ENCODE measurements at regions not wholly inside any gene's neighbourhood (a gene's known extent, or its start where the extent isn't known, plus 50 kb on each side); places are given as distances from the start of the nearest gene placed in this dataset.

DNA sequence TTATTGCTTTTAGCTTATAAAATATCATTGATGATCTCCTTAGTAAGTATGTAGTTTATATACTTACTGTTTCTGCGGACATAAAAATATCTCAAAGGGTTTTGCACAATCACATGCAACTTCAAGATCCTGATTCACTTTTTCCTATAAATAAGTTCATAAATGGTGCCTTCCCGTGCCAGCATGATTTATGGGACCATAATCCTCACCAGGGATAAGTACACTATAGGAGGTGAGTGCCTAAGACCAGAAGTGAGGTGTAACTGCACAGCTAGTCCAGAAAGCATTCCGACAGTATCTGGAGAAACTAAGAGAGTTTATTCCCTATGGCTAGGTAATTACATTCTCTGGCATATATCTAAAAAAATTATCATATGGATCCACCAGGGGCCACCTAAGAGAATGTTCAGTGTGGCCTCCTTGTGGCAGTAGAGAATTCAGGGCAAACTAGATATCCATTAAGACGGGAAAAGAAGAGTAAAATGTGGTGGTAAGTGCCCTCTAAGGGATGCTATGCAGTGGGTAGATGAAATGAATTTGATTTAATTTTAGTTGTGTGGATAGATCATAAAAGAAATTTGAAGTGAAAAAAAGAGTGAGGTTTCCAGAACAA, 402.5 kb upstream of the SLC24A2 start:
- no peak for DNase-seq

DNA sequence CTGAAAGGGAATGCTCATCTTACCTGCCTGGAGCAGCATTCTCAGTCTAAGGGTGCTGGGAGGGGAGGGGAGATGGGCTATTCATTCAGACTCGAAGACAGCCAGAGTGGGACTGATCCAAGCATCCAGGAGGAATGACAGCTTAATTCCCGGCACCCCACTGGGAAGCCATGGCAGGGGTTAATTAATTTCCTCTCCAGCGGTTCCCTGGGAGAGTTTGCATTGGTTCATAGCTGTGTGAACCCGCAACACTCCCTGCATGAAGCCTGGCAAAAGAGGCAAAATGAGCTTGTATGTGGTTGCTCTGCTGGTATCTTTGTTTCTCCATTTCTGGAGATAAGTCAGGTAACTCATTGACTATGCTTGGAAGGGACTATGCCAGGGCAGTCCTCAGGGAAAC, 401.0 kb upstream of the SLC24A2 start:
- DNase-seq: no peak

DNA sequence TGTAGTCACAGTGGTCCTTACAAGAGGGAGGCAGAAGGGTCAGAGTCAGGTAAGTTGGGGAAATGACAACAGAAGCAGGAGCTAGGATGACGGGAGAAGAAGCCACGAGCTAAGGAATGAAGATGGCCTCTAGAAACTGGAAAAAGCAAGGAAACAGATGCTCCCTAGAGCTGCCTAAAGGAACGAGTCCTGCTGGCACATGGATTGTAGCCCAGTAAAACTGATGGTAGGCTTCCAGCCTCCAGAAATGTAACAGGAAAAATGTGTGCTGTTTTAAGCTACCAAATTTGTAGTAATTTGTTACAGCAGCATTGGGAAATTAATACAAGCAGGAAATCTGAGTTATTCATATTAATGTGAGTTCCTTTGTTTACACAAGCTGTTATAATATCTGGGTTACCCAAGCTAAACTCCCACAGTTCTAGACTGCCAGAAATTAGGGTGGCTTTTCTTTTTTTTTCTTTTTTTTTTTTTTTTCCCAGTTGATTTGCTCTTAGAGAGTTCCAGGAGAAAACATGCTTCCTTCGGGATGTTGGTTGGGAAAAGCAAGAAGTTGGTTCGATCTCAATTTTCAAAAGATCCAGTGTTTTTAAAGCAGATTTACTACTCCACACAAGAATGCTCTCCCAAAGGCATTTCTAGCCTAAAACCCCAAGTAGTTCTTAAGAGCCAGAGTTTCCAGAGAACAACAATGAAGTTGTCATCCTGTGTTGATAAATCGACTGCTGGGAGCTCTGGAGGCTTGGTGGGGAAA, 400.0 kb upstream of the SLC24A2 start:
- DNase-seq: no peak

DNA sequence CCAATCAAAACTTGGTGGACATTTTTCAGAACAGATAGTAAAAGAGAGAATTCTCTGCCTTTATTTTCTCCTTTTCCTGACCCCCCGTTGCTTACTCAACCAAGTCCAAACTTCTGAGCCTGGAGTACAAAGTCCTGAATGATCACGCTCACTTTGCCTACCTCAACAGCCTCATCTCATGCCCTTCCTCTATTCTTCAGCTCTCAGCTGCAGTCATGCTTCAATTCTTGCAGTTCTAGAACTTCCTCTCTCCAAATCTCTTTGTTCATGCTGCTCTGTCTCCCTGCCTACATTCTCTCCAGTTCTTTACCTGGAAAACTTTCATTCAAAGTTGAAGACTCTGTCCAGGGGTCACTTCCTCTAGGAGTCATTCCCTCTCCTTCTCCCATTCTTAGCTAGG, 398.5 kb upstream of the SLC24A2 start:
- DNase-seq: no peak

DNA sequence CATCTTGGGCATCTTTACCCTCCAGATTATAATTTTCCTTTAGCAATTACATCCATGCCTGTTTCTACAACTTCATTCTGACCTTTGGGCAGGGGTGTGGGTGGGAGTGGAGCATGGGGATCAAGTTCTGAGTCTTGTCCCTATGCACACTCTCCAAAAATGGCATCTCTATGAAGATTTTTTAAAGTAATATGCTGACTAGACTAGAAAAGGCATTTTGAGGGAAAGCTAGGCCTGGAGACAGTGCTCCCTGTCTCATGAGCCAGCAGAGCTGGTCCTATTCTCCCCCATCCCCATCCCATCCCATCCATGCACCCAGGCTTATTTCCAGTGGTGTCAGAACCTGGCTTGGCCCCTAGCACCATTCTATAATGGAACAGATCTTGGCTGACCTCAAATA, 398.0 kb upstream of the SLC24A2 start:
- no peak for DNase-seq

DNA sequence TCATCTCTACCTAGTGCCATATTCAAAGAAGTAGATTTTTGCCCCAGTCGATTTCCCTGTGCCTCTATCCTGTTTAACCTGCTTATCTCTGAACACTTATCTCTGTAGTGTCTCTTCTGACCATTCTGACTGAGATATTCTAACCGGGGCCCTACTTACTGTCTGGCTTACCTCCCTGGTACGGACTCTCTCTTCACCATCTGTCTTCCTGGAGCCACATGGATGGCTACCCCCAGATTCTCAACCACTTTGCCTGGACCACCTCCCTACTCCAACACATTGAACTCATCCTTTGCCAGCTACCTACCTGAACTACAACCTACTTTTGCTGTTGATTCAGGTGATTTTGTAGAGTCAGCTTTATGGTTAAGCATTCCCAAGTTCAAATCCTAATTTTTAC, 397.4 kb upstream of the SLC24A2 start:
- no peak for DNase-seq

DNA sequence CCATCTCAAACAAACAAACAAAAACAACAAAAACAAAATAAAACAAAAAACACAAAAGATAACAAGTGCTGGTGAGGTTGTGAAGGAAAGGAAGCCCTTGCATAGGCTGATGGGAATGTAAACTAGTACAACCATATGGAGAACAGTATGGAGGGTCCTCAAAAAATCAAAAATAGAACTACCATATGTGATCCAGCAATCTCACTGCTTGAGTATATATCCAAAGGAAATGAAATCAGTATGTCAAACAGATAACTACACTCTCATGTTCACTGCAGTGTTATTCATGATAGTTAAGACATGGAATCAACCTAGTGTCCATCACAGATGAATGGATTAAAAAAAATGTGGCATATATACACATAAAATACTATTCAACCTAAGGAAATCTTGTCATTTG, 395.7 kb upstream of the SLC24A2 start:
- no peak for DNase-seq

DNA sequence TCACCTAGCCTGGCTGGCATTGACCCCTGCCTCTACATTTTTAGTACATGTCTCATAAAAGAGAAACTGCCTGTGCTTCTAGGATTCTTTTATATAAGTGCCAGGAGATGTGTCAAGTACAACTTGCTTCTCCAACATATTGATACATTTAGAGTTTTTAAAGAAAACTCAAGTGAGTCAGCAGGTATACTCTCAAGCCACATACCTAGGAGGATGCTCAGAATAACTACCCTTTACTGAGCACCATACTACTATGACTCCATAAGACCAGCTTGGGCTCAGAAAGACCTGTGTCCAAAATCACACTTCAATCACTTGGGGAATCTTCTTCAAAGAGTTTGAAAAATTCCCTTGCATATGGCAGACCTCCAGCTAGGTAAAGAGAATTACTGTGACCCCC, 389.8 kb upstream of the SLC24A2 start:
- no peak for DNase-seq

DNA sequence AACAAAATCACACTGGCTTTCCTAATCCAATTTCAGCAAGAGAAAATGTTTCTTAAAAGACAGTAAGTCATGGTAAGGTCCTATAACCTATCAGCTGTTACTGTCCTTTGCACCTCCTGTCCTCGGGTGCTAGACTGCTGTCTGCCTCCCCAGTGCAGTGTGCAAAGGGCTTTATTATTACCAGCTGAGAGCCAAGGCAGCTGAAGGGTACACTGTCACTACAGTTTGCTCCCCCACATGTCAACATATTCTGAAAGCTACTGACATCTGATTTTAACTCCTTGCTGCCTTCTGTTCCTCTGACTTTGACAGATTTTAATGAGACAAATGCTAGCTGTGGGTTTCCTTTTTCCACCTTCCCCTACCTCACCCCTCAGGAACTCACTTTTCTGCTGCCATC, 389.4 kb upstream of the SLC24A2 start:
- DNase-seq: no peak

DNA sequence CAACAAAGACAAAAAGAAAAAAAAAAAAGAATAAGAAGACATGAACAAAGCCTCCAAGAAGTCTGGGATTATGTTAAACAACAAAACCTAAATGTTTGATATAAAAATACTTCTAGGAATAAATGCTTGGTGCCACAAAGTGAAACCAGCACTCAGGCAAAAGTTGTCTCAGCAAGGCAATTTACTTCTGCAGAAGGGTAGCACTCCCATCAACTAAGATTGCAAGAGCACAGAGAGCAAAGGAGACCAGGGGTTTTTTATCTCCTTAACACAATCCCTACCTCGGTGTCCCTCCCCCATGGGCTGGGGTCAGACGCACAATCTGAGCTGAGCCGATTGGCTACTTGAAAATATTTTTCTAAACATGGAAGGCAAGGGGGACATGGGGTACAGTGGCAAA, 381.3 kb upstream of the SLC24A2 start:
- DNase-seq: no peak

DNA sequence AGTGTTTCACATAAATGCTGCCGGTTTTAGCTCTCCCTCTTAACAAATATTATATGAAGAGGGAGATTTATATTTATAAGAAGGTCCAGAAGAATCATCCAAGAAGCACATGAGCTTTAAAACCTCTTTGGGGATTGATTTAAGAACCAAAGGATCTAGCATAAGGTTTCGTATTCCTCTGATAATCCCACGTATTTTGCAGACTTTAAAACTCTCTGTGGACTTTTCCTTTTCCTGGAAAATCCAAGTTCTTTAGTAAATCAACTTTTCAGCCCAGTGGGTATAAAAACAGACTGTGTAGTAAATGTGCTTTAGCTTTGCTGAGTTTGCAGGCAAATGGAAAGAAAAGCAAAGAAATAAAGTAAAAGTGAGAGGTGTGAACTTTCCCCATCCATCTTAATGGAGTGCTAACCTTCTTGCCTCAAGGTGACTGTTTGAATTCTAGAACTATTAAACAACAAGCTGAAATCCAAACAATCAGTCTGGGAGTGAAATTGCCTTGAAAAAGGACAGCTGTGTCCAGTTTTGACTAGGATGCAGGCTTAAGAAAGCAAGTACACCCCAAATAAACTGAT, 363.4 kb upstream of the SLC24A2 start:
- DNase-seq: no peak

DNA sequence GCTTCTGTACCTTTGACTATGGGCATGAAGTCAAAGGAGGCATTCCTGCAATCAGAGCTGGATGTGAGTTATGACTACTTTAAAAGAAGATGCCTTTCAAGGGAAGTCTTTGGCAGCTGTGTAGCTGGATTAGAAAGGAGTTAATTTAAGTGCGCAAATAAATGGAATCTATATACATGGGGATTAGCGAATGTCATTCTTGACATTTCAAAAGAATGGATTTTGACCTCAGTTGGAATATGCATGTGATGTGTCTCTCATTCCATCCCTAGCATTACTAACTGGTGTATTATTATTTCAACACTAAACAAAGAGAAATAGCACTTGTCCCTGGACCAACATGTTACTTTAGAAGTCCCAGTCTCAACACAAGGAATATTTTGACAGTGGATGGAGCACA, 359.6 kb upstream of the SLC24A2 start:
- no peak for DNase-seq

DNA sequence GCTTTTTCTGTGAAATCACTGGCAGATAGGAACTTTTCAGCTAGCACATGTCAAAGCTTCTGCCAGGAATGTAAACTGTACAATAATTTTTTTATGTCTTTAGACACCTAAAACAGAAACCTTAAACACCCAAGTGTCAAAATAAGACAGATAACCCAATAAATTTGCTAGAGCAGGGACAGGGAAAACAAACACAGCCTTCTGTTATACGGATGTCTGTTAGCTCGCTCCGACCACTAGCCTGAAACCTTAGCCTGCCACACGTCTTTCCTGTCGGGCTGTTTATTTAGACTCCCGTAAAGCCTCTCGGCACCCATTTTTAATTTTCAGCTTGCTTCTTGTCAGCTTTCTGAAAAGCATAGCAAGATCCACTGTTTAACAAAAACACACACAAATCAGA, 355.4 kb upstream of the SLC24A2 start:
- no peak for DNase-seq

DNA sequence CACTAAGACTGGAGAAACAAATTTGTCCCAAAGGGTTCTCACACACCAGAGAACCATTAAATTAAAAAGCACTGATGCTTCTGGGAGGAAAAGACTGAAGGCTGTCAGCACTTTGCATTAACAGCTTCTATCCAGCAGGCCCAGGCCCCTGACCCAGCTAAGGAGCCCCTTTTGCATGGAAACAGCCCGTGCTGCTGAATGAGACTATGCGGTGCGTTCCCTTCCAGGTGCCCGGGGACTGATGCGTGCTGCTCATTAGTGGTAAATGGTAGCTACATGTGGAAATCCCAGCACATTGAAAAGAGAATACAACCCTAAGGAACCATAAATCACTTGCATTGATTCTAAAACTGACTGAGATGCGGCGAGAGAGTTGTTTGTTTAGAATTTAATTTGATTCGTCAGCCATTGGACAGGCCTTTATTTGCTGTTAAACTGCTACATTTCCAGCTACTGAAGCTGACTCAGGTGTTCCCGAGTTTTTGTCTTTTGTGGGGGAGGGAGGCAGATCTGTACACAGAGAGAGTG, 351.0 kb upstream of the SLC24A2 start:
- no peak for DNase-seq

DNA sequence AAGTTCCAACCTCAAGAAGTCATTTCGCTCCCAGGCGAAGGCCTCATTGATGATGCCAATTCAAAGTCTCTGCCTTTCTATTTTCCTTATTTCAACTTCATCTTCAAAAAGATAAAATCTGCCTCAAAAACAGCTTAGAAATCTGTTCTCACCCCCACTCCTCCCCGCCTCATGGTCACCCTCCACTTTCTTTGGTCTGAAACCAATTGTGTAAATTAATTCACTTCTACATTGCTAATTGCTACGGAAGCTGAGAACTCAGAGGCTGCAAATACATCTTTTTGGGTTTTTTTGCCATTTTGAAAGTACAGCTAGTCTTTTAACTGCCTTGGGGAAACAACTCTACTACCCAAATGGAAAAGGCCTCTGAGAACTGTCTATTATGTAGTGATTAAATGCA, 350.0 kb upstream of the SLC24A2 start:
- DNase-seq: no peak

DNA sequence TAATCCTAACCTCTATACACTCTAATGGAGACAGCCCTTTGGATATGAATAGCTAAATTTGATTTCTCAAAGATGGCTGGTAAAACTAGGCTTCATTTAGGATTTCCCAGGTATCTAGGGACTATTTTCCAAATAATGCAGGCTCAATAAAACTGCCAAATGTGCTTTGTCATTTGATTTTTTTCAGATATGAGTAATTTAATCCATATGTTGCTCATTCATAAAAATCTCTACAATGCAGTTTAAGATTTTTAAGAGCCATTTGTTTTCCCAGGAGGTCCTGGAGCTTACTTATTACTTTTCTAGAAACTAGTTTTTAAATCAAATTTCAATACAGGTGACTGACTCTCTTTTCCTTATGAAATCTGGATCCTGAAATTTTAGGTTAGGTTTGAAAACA, 349.3 kb upstream of the SLC24A2 start:
- no peak for DNase-seq

DNA sequence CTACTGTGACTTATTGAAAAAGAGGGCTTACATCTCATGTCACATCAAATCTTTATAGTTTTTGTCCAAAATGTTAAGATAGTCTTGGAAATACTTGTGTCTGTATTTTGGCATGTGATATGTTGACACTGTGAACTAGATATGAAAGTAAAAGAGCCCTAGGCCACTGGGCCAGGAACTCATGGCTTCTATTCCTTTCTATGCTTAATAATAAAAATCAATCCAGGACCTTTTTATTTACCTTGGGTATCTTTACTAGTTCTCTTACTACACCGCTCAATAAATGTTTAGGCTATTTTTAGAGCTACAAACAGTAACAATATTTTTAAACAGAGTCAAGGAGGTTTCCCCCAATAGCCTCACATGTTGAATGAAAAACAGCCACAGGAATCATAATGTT, 348.6 kb upstream of the SLC24A2 start:
- DNase-seq: no peak

DNA sequence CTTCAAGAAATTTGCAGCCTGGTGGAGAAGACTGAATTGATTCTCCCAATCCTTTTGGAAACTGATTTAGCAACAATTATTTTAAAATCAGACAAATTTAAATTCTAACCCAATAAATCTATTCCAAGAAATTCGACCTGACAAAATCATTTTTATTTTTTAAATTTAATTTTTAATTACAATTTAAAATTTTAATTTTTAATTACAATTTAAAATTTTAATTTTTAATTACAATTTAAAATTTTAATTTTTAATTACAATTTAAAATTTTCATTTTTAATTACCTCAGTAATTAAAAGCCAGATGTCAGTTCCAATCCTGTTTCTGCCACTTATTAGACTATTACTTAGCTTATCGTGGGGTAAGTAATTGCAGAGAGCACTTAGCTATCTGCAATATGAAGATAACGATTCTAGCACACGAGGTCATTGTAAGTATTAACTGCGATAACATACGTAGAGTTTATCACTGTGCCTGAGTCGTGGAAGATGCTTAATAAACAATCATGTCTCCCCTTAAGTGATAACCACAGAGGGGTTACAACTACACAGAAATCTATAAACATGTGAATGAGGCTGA, 346.4 kb upstream of the SLC24A2 start:
- no peak for DNase-seq

DNA sequence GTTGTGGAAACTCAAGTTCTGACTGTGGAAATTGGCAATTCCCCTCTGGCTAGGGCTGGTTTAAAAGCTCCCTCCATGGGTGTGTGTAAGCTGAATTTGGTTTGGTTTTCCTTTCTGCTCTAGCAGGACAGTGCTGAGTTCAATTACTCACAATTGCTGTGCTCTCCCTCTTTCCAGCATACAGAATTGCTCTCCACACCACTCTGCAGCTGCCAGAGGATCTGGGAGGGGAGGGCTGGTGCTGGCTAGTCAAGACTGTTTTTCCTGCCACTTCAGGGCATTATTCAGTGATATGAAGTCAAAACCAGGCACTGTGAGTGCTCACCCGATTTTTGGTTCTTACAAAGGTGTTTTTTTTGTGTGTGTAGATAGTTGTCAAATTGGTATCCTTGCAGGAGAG, 336.9 kb upstream of the SLC24A2 start:
- no peak for DNase-seq

DNA sequence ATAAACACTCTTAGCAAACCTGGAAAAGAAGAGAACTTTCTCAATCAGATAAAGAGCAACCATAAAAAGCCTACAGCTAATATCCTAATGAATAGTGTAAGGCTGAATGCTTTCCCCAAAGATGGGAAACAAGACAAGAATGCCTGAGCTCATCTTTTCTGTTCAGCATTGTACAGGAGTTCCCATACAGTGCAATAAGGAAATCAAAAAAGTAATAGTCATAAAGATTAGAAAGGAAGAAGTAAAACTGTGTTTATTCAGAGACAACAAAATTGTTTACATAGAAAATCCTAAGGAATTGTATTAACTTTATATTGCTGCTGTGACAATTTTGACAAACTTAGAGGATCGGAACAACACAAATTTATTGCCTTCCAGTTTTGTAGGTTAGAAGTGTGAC, 330.7 kb upstream of the SLC24A2 start:
- DNase-seq: no peak

DNA sequence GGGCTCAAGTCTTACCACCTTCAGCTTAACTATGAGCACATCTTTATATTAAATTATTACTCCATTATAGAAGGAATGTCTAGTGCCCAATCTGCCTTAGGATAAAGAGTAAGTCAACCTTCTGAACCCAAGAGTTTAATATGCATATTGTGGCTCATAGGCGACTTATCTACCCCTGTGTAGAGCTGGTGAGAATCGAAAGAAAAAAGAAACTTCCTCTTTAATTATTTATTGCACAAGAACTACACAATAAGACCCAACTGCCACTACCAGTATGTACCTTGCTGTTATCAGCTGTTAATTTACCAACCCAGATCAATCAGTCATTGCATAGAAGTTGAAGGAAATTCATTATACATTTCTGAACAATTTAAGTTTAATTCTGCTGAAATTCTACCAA, 329.1 kb upstream of the SLC24A2 start:
- DNase-seq: no peak

DNA sequence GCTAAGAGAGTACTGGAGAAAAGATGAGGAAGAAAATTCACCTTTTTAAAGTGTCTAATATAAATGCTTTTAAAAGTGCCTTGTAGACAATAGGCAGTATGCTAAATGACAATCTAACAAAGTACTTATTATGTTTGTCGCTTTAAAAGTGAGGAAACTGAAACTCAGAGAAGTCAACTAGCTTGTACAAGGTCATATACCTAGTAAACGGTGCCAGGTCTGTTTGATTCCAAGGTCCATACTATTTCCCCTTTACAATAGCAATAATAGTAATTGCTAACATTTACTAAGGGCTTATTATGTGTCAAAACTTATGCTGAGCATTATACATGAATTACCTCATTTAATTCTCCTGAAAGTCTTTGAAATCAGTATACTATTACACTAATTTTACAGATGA, 328.6 kb upstream of the SLC24A2 start:
- DNase-seq: no peak

DNA sequence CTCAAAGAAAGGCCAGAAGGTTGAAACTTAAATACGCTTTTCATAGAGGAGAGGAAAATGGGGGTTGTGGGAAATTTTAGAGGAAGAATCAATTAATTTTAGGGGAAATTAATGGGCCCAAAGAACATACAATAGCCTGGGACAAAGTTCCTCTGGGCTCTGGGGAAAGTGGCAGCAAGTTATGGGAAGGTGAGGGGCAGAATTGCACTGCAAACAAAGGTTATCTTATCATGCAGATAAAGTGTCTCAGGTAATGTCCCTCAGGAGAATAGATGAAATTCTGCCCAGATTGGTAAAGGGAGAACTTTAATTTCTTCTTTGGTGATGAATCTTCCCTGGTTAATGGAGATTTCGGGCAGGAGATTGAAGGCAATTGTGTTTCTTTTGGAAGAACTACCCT, 326.1 kb upstream of the SLC24A2 start:
- DNase-seq: no peak

DNA sequence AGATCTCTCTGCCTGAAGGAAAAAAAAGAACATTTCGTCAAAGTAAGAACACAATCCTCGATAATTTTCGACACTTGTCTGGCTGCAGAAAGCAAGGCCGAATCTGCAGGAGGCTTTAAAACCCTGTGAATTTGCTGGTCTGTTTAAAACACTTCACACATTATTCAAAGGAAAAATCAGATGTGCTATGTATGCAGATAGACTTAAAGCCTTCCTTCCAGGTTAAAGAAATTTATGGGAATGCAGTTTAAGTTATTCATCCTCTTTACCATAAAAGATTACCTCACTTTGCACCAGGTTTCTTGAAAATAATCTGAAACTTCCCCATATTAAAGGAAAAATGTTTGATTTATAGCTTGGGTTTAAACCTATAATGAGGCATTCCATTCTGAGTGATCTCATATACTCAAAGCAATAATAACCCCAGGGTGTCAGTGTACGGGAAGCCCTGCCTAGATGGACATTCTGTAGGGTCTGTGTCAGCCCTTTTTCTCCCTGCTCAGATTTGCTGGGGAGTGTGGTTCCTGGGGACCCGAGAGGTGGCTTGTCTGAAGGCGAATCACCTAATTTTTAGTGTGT, 323.5 kb upstream of the SLC24A2 start:
- no peak for DNase-seq

Measured in activated CD4-positive, CD25-positive, alpha-beta regulatory T cell (primary cell).